ENCODE measurements at regions not wholly inside any gene's neighbourhood (a gene's known extent, or its start where the extent isn't known, plus 50 kb on each side); places are given as distances from the start of the nearest gene placed in this dataset.

DNA sequence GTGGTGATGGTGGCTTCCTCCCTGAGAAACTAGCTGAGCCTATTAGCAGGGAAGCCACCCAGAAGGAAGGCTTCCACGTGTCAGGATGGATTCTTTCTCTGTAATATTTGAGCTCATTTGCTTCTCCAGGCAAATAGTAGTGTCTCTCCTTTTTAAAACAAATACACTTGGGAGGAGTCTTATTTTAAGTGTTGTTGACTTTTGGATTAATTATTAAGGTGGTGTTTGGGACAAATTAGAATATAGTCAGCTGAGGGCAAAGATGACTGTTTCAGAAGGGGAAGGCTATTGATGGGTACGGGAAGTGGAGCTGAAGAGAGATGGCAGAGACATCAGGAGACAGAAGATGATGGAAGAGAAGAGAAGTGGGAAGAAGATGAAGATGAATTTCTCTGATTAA lies 119.8 kb upstream of the PHACTR1 start:
- no peak overlapping the region for H3K4me3 ChIP-seq (ENCODE audit: low read depth in 1 of 2, low read length in 2 of 2)
- no peaks in the 10 kb centered on the region for H3K9me3 ChIP-seq (ENCODE audit: low read length)
- no peaks in the 10 kb centered on the region for H3K36me3 ChIP-seq (ENCODE audit: insufficient read depth, low read length)
- H3K27ac ChIP-seq (ENCODE audit: low read depth, low read length), result no peak overlapping the region
- H3K9ac ChIP-seq (ENCODE audit: low read length), result no peak overlapping the region
- H3K27me3 ChIP-seq (ENCODE audit: control insufficient read depth in 1 of 2, insufficient read depth in 2 of 2, low read length in 2 of 2), result no peaks in the 10 kb centered on the region
- no peaks in the 10 kb centered on the region for H3K4me1 ChIP-seq (ENCODE audit: insufficient read depth, low read length)

DNA sequence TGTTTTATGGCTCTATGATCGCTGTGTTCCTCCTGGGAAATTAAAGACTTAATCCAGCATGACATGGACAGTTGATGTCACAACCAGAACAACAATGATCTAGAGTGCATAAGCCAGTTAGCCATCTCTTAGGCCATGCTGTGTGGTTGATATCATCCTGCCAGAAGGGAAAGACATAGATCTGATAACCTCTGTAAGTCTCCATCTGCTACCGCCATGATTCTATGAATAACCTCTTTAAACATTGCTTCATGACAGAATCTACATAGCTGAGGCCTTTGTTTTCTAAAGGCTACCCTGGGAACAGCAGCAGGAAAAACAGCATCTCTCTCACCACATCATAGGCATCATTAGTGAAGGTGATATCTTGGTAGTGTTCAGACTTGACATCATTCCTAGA lies 117.6 kb upstream of the PHACTR1 start:
- Histone ChIP-seq H3K4me1 (ENCODE audit: insufficient read depth, low read length) (peaks cover 6% of the 10 kb centered on the region), H3K27ac (ENCODE audit: low read depth, low read length) (no peak overlapping the region), H3K36me3 (ENCODE audit: insufficient read depth, low read length) (no peaks in the 10 kb centered on the region), H3K27me3 (ENCODE audit: control insufficient read depth in 1 of 2, insufficient read depth in 2 of 2, low read length in 2 of 2) (no peaks in the 10 kb centered on the region), H3K9ac (ENCODE audit: low read length) (no peak overlapping the region), H3K4me3 (ENCODE audit: low read depth in 1 of 2, low read length in 2 of 2) (no peak overlapping the region), H3K9me3 (ENCODE audit: low read length) (no peaks in the 10 kb centered on the region)

DNA sequence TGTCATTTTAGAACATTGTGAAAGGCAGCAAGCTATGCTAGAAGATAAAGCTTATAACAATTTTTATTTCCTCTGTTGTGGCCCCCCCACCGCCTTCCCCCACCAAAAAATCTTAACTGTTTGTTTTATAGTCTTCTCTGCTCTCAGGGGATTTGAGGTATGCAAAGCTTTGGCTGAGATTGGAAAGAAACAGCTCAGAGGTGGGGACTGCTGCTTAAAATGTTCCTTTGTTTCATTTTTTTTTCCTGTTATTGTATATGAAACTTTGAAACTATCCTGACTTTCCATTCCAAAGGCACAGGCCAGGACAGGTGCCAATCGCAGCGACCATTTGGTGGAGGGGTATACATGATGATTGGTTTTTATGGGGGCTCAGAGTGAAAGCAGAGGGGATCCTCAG lies 114.7 kb upstream of the PHACTR1 start:
- H3K27me3 ChIP-seq (ENCODE audit: control insufficient read depth in 1 of 2, insufficient read depth in 2 of 2, low read length in 2 of 2), result no peaks in the 10 kb centered on the region
- H3K4me3 ChIP-seq (ENCODE audit: low read depth in 1 of 2, low read length in 2 of 2), result no peak overlapping the region
- no peaks in the 10 kb centered on the region for H3K36me3 ChIP-seq (ENCODE audit: insufficient read depth, low read length)
- H3K27ac ChIP-seq (ENCODE audit: low read depth, low read length), result no peak overlapping the region
- H3K9me3 ChIP-seq (ENCODE audit: low read length), result no peaks in the 10 kb centered on the region
- peaks cover 6% of the 10 kb centered on the region for H3K4me1 ChIP-seq (ENCODE audit: insufficient read depth, low read length)
- no peak overlapping the region for H3K9ac ChIP-seq (ENCODE audit: low read length)

DNA sequence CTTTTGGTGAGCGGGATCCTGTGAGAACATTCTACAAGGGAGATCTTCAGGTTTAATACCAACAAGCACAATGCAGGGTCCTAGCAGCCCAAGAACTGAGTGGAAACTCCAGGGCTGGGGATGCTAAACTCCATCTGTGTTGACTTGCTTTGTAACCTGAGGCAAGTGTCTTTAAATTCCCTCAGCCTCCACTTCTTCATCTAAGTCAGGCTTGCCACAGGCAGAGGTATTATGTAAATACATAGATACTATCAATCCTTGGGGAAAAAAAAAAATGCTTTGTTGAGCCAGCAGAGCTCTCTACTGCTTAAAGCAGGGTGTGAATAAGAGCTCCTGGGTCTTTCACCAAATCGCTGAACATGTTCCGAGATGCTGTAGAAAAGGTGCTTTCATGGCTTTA lies 114.2 kb upstream of the PHACTR1 start:
- Histone ChIP-seq H3K9ac (ENCODE audit: low read length) (no peak overlapping the region), H3K36me3 (ENCODE audit: insufficient read depth, low read length) (no peaks in the 10 kb centered on the region), H3K4me1 (ENCODE audit: insufficient read depth, low read length) (peaks cover 6% of the 10 kb centered on the region), H3K27me3 (ENCODE audit: control insufficient read depth in 1 of 2, insufficient read depth in 2 of 2, low read length in 2 of 2) (no peaks in the 10 kb centered on the region), H3K4me3 (ENCODE audit: low read depth in 1 of 2, low read length in 2 of 2) (no peak overlapping the region), H3K9me3 (ENCODE audit: low read length) (no peaks in the 10 kb centered on the region), H3K27ac (ENCODE audit: low read depth, low read length) (no peak overlapping the region)

DNA sequence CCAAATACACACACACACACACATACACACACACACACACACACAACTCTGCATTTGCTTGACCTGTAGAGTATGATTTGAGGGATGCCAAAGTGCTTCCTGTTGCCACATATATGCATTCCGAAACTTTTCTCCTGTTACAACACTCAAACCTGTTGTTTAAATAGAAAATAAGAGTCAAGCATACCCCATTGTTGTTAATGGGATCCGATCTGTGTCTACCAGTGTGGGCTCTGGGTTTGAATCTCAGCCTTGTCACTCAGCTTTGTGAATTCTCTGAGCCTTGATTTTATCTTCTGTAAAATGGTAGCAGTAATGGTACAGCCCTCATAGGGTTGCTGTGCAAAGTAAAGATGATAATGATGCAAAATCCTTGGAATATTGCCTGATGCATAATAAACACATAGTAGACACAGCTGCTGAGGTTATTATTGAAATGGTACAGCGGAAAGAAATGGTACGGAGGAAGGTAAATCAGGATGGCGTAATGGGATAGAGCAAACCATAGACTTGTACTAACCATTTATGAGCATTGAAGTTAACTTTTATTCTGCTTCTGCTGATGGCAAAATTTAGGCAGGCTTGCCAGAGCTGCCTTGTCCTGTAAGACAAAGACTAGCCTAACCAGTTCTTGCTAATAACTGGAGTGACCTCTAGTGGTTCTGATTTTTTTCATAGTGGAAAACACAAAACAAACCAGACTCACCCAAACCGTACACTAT lies 113.5 kb upstream of the PHACTR1 start:
- Histone ChIP-seq H3K9ac (ENCODE audit: low read length) (no peak overlapping the region), H3K9me3 (ENCODE audit: low read length) (no peaks in the 10 kb centered on the region), H3K27me3 (ENCODE audit: control insufficient read depth in 1 of 2, insufficient read depth in 2 of 2, low read length in 2 of 2) (no peaks in the 10 kb centered on the region), H3K27ac (ENCODE audit: low read depth, low read length) (no peak overlapping the region), H3K36me3 (ENCODE audit: insufficient read depth, low read length) (no peaks in the 10 kb centered on the region), H3K4me1 (ENCODE audit: insufficient read depth, low read length) (peaks cover 6% of the 10 kb centered on the region), H3K4me3 (ENCODE audit: low read depth in 1 of 2, low read length in 2 of 2) (no peak overlapping the region)

DNA sequence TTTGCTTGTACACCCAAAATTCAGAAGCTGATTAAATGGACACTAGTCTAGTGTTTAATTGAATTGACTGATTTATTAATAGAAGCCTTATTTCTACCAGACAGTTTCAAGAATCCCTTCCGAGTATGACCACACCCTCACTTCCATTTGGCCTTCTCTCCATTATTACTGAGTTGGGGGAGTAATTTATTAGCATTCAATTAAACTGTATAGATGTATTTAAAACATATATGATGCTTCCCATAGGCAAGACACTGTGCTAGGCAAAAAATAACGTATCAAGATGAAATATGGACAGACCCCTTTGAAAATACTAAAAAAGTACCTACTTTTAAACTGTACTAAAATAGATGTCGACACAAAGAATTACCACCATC lies 112.9 kb upstream of the PHACTR1 start:
- Histone ChIP-seq H3K27me3 (ENCODE audit: control insufficient read depth in 1 of 2, insufficient read depth in 2 of 2, low read length in 2 of 2) (no peaks in the 10 kb centered on the region), H3K4me3 (ENCODE audit: low read depth in 1 of 2, low read length in 2 of 2) (no peak overlapping the region), H3K27ac (ENCODE audit: low read depth, low read length) (no peak overlapping the region), H3K36me3 (ENCODE audit: insufficient read depth, low read length) (no peaks in the 10 kb centered on the region), H3K9ac (ENCODE audit: low read length) (no peak overlapping the region), H3K9me3 (ENCODE audit: low read length) (no peaks in the 10 kb centered on the region), H3K4me1 (ENCODE audit: insufficient read depth, low read length) (peaks cover 6% of the 10 kb centered on the region)

DNA sequence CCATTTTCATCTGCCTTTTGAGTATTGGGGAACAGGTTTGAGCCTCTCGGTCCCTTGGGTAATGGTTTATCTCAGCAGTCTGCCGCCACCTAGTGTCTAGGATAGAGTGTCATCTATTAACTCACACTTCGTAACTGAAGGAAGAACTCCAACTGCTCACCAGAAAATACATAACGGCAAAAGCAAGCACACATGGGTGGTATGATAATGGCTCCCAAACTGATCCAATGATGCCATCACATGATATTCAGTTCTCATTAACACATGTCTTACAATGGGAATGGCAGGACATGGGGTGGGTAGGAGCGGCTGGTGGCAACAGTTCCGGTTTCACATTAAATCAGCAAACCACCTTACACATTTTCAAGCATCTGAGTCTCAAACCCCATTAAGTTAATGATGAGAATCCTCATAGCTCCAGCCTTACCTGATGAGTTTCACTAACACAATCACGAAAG lies 110.7 kb upstream of the PHACTR1 start:
- Histone ChIP-seq H3K4me1 (ENCODE audit: insufficient read depth, low read length) (peaks cover 6% of the 10 kb centered on the region), H3K27ac (ENCODE audit: low read depth, low read length) (no peak overlapping the region), H3K9me3 (ENCODE audit: low read length) (no peaks in the 10 kb centered on the region), H3K27me3 (ENCODE audit: control insufficient read depth in 1 of 2, insufficient read depth in 2 of 2, low read length in 2 of 2) (no peaks in the 10 kb centered on the region), H3K9ac (ENCODE audit: low read length) (no peak overlapping the region), H3K36me3 (ENCODE audit: insufficient read depth, low read length) (no peaks in the 10 kb centered on the region), H3K4me3 (ENCODE audit: low read depth in 1 of 2, low read length in 2 of 2) (no peak overlapping the region)

DNA sequence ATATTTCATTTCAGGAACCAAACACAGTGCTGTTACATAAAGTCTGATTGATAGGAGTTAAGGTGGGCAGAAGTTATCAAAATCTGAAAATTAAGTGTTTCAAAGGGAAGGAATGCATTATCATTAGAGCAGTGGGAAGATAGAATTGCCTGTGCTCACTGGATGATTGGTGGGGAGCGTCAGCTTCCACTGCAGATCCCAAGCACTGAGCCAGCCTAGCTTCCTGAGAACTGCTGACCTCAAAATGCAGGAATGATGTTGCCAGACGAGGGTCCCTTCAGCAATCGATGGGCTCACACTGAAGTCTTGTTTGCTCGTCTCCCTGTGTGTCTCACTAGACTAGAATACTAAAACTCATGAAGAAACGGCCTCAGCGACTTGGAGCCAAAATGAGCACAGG lies 110.0 kb upstream of the PHACTR1 start:
- Histone ChIP-seq H3K27me3 (ENCODE audit: control insufficient read depth in 1 of 2, insufficient read depth in 2 of 2, low read length in 2 of 2) (no peaks in the 10 kb centered on the region), H3K4me1 (ENCODE audit: insufficient read depth, low read length) (peaks cover 6% of the 10 kb centered on the region), H3K9me3 (ENCODE audit: low read length) (no peaks in the 10 kb centered on the region), H3K4me3 (ENCODE audit: low read depth in 1 of 2, low read length in 2 of 2) (no peak overlapping the region), H3K27ac (ENCODE audit: low read depth, low read length) (no peak overlapping the region), H3K36me3 (ENCODE audit: insufficient read depth, low read length) (no peaks in the 10 kb centered on the region), H3K9ac (ENCODE audit: low read length) (no peak overlapping the region)

DNA sequence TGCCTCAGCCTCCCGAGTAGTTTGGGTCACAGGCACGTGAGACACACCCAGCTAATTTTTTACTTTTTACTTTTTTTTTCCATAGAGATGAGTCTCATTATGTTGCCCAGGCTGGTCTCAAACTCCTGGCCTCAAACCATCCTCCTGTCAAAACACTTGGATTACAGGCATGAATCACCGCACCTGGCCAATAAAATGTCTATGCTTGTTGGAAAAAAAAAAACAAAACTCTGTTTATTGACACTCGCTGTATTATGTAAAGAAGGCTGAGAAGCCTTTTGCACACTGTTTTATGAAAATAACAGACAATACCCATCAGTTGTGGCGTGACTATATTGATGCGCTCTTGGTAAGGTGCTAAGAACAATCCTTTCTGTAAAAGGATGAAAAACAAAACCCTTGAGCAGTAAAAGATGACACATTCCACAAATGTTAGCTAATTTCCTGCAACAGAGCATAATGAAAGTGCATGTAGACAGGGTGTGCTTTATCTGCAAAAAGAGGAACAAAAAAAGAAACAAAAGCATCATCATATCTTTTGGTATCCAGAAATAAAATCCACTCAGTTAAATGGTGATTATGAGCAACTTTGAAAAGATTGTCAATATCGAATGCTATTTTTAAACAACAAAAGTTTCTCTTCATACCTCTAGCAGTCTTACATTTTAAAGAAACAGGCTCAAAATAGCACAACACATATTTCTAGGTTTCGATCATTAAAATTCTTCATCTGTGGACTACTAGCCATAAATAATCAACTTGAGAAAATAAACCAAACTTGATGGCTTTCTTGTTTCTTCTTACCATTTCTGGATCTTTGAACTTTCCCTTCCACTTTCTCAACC lies 108.3 kb upstream of the PHACTR1 start:
- Histone ChIP-seq H3K9ac (ENCODE audit: low read length) (no peak overlapping the region), H3K4me1 (ENCODE audit: insufficient read depth, low read length) (no peaks in the 10 kb centered on the region), H3K4me3 (ENCODE audit: low read depth in 1 of 2, low read length in 2 of 2) (no peak overlapping the region), H3K27me3 (ENCODE audit: control insufficient read depth in 1 of 2, insufficient read depth in 2 of 2, low read length in 2 of 2) (no peaks in the 10 kb centered on the region), H3K36me3 (ENCODE audit: insufficient read depth, low read length) (no peaks in the 10 kb centered on the region), H3K9me3 (ENCODE audit: low read length) (no peaks in the 10 kb centered on the region), H3K27ac (ENCODE audit: low read depth, low read length) (no peak overlapping the region)

DNA sequence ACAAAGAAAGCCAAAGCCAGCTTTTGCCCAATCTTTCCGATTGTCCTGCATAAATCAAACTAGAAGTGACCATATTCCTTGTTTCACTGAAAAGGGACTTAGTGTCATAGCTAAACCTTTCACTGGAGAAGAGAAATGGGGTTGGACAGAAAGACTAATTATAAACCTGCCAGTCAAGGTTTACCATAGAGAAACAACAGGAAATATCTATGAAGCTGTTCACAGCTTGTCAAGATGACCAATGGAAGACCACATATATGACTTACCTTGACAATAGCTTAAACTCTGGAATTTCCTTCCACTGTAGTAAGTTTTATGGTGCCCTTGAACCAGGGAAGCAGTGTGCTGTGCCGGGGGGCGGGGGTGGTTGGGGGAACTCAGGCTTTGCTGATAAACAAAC lies 107.7 kb upstream of the PHACTR1 start:
- no peaks in the 10 kb centered on the region for H3K36me3 ChIP-seq (ENCODE audit: insufficient read depth, low read length)
- no peak overlapping the region for H3K4me3 ChIP-seq (ENCODE audit: low read depth in 1 of 2, low read length in 2 of 2)
- H3K9me3 ChIP-seq (ENCODE audit: low read length), result no peaks in the 10 kb centered on the region
- no peaks in the 10 kb centered on the region for H3K27me3 ChIP-seq (ENCODE audit: control insufficient read depth in 1 of 2, insufficient read depth in 2 of 2, low read length in 2 of 2)
- H3K4me1 ChIP-seq (ENCODE audit: insufficient read depth, low read length), result no peaks in the 10 kb centered on the region
- H3K27ac ChIP-seq (ENCODE audit: low read depth, low read length), result no peak overlapping the region
- no peak overlapping the region for H3K9ac ChIP-seq (ENCODE audit: low read length)

DNA sequence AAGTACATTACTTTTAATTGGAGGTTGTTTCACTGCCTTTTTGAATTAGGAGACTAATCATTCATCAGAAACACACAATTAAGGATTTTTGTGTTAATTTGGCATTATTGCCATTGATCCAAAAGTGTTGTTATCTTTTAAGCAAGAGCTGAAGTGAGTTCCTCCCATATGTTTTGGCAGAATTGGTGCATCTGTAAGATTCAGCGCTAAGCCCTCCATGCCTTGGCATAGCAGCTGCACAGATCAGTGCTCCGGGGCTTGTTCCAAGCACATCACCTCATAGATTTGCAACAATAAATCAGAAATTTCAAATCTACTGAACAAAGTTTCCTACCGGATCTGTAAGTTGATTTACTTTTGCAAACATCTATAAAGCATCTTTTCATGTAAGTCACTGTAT lies 106.8 kb upstream of the PHACTR1 start:
- Histone ChIP-seq H3K9me3 (ENCODE audit: low read length) (no peaks in the 10 kb centered on the region), H3K27me3 (ENCODE audit: control insufficient read depth in 1 of 2, insufficient read depth in 2 of 2, low read length in 2 of 2) (no peaks in the 10 kb centered on the region), H3K4me3 (ENCODE audit: low read depth in 1 of 2, low read length in 2 of 2) (no peak overlapping the region), H3K9ac (ENCODE audit: low read length) (no peak overlapping the region), H3K36me3 (ENCODE audit: insufficient read depth, low read length) (no peaks in the 10 kb centered on the region), H3K27ac (ENCODE audit: low read depth, low read length) (no peak overlapping the region), H3K4me1 (ENCODE audit: insufficient read depth, low read length) (no peaks in the 10 kb centered on the region)

DNA sequence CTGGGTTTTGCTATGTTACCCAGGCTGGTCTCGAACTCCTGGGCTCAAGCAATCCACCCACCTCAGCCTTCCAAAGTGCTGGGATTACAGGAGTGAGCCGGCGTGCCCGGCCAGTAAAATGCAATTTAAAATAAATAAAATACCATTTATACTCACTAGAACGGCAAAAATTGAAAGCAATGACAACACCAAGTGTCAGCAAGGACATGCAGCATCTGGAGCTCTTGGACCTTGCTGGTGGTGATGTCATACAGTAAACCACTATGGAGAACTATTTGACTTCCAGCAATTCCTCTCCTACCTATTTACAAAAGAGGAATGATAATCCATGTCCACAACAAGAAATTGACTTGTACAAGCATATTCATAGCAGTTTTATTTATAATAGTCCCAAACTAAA lies 105.7 kb upstream of the PHACTR1 start:
- H3K4me1 ChIP-seq (ENCODE audit: insufficient read depth, low read length), result no peaks in the 10 kb centered on the region
- no peaks in the 10 kb centered on the region for H3K9me3 ChIP-seq (ENCODE audit: low read length)
- no peak overlapping the region for H3K4me3 ChIP-seq (ENCODE audit: low read depth in 1 of 2, low read length in 2 of 2)
- no peak overlapping the region for H3K27ac ChIP-seq (ENCODE audit: low read depth, low read length)
- no peaks in the 10 kb centered on the region for H3K27me3 ChIP-seq (ENCODE audit: control insufficient read depth in 1 of 2, insufficient read depth in 2 of 2, low read length in 2 of 2)
- H3K9ac ChIP-seq (ENCODE audit: low read length), result no peak overlapping the region
- H3K36me3 ChIP-seq (ENCODE audit: insufficient read depth, low read length), result no peaks in the 10 kb centered on the region
